ENCODE measurements at regions not wholly inside any gene's neighbourhood (a gene's known extent, or its start where the extent isn't known, plus 50 kb on each side); places are given as distances from the start of the nearest gene placed in this dataset. TPM values are rescaled to one million over a fixed set of nuclear protein-coding genes. Genes with fewer than 3 reads are reported as not detected.
"Not testable (repeated sequence)": the region's sequence is repeated elsewhere in the genome, so short reads cannot be mapped to it uniquely, and the experiment has no call there.

- H3K4me3 ChIP-seq (ENCODE audit: low read depth, low read length); DNase-seq (ENCODE audit: low read depth): not testable (repeated sequence)
These were observed 70.1 kb upstream of the TPTE start for GRCh38 chr21:10451274-10451673.

- DNase-seq (ENCODE audit: low read depth); H3K4me3 ChIP-seq (ENCODE audit: low read depth, low read length): not testable (repeated sequence)
These were observed 63.6 kb upstream of the TPTE start for GRCh38 chr21:10457765-10458164.

- H3K4me3 ChIP-seq (ENCODE audit: low read depth, low read length); DNase-seq (ENCODE audit: low read depth): not testable (repeated sequence)
These were observed 60.4 kb upstream of the TPTE start for GRCh38 chr21:10460957-10461356.

- H3K4me3 ChIP-seq (ENCODE audit: low read depth, low read length); DNase-seq (ENCODE audit: low read depth): not testable (repeated sequence)
These were observed 59.9 kb upstream of the TPTE start for GRCh38 chr21:10461445-10461844.

- DNase-seq (ENCODE audit: low read depth) = no peak
- no peak for TF ChIP-seq CTCF (IDR thresholded peaks at IDR 0.05; ENCODE audit: insufficient read depth, low read depth, low read length)
- no peak overlapping the region for H3K4me3 ChIP-seq (ENCODE audit: low read depth, low read length)
These were observed 58.2 kb upstream of the TPTE start for GRCh38 chr21:10463156-10463555.

GRCh38 chr21:10464975-10465374 is 56.4 kb upstream of the TPTE start:
- no peak for DNase-seq (ENCODE audit: low read depth)
- no peak for TF ChIP-seq CTCF (IDR thresholded peaks at IDR 0.05; ENCODE audit: insufficient read depth, low read depth, low read length)
- H3K4me3 ChIP-seq (ENCODE audit: low read depth, low read length) = no peak overlapping the region

- not testable (repeated sequence) for DNase-seq (ENCODE audit: low read depth); H3K4me3 ChIP-seq (ENCODE audit: low read depth, low read length)
These were observed 55.8 kb upstream of the TPTE start for GRCh38 chr21:10465524-10466110.

- DNase-seq (ENCODE audit: low read depth) = no peak
- no peak for TF ChIP-seq CTCF (IDR thresholded peaks at IDR 0.05; ENCODE audit: insufficient read depth, low read depth, low read length)
- no peak overlapping the region for H3K4me3 ChIP-seq (ENCODE audit: low read depth, low read length)
These were observed 55.2 kb upstream of the TPTE start for GRCh38 chr21:10466200-10466599.

Small RNA genes in the stretch of these regions (small RNA-seq; reads per million reads assigned to genes)
- not detected for gene AF254983.2
